HCT116 (cell line): ENCODE measurements at regions not wholly inside any gene's neighbourhood (a gene's known extent, or its start where the extent isn't known, plus 50 kb on each side); places are given as distances from the start of the nearest gene placed in this dataset.

Experiments used
- ATAC-seq: fragments of 200-7000 bp; cut with Tn5 transposase; 2 replicates; pipeline ENCODE4 v1.9.1; 2020; ENCODE audit warnings: mild to moderate bottlenecking, moderate library complexity
- BruUV-seq: library from RNA; stranded (reverse); fragments of 400-500 nt; replicated peaks from 2 replicates; lab custom pipeline; 2021; lab: Mats Ljungman, UMichigan
- CTCF ChIA-PET: fragments of 300-600 bp; sonication (Branson Sonifier 250); formaldehyde crosslinking; loops from one replicate; lab custom pipeline; 2021; ENCODE audit warnings: antibody characterized with exemption; lab: Charles Lee
- POLR2A ChIA-PET: fragments of 300-600, 350-600 bp; sonication (Branson Sonifier 250); formaldehyde crosslinking; loops from one replicate; lab custom pipeline; 2021; ENCODE audit warnings: antibody characterized with exemption; lab: Charles Lee
- RAD21 ChIA-PET, 2 experiments: fragments of 300-600 bp; sonication (Branson Sonifier 250); formaldehyde crosslinking; loops; one replicate each; lab custom pipeline; 2023; ENCODE audit warnings: low total read pairs in 2 of 2; ENCODE audit not compliant: uncharacterized antibody in 2 of 2, unreplicated experiment in 2 of 2, low non-redundant PET in 1 of 2; lab: Charles Lee
- DNase-seq: peaks from one replicate; pipeline ENCODE4 v3.0.0-alpha.2; 2010; ENCODE audit warnings: low read depth, low spot score
- H2AFZ ChIP-seq: fragments of 200-600 bp; shearing (Covaris generic), sonication (generic); 2 replicates; pipeline ENCODE4 v1.6.1; 2017; ENCODE audit warnings: low read depth, mixed run types, mixed read lengths, antibody characterized with exemption, low read length; ENCODE audit not compliant: poor library complexity, severe bottlenecking
- H3K27ac ChIP-seq: 2 replicates; pipeline ENCODE4 v1.5.1; 2012; ENCODE audit warnings: low read depth, low read length
- H3K27me3 ChIP-seq: fragments of 200-600 bp; sonication (generic); 2 replicates; pipeline ENCODE4 v1.6.1; 2016; ENCODE audit warnings: mixed run types, low read length, mixed read lengths; ENCODE audit not compliant: insufficient read depth
- H3K36me3 ChIP-seq, 2 experiments: fragments of 200-500 bp in 1 of 2; fragments of 200-600 bp in 1 of 2; sonication (Bioruptor generic) in 1 of 2; sonication (generic) in 1 of 2; 2 replicates each; pipeline versions ENCODE4 v1.5.1 to v1.6.1; 2014 to 2016; ENCODE audit warnings: low read length in 2 of 2, inconsistent platforms in 1 of 2, mixed read lengths in 1 of 2, mixed run types in 1 of 2; ENCODE audit not compliant: insufficient read depth in 2 of 2, control insufficient read depth in 1 of 2
- H3K4me1 ChIP-seq, 2 experiments: fragments of 200-600 bp in 1 of 2; sonication (generic) in 1 of 2; 2 replicates each; pipeline versions ENCODE4 v1.5.1 to v1.6.1; 2012 to 2017; ENCODE audit warnings: low read length in 2 of 2, inconsistent platforms in 1 of 2, mild to moderate bottlenecking in 1 of 2, mixed read lengths in 1 of 2, mixed run types in 1 of 2, moderate library complexity in 1 of 2; ENCODE audit not compliant: insufficient read depth in 2 of 2, control insufficient read depth in 1 of 2
- H3K4me2 ChIP-seq: fragments of 200-600 bp; sonication (generic); 2 replicates; pipeline ENCODE4 v1.6.1; 2017; ENCODE audit warnings: mixed run types, low read length, mixed read lengths
- H3K4me3 ChIP-seq, 2 experiments: fragments of 200-600 bp in 1 of 2; sonication (generic) in 1 of 2; replicated peaks in 1 of 2; 2 replicates each; pipeline ENCODE4 v1.5.1; 2011 to 2016; ENCODE audit warnings: low read length in 2 of 2, control low read depth in 1 of 2, low read depth in 1 of 2, mild to moderate bottlenecking in 1 of 2, mixed read lengths in 1 of 2, mixed run types in 1 of 2
- H3K79me2 ChIP-seq: fragments of 200-600 bp; sonication (generic); 2 replicates; pipeline ENCODE4 v1.6.1; 2017; ENCODE audit warnings: mild to moderate bottlenecking, mixed run types, low read length, moderate library complexity, mixed read lengths; ENCODE audit not compliant: insufficient read depth
- H3K9ac ChIP-seq: fragments of 200-600 bp; sonication (generic); 2 replicates; pipeline ENCODE4 v1.6.1; 2016; ENCODE audit warnings: low read length, mixed read lengths
- H3K9me2 ChIP-seq: fragments of 200-600 bp; sonication (generic), shearing (Covaris generic); 2 replicates; pipeline ENCODE4 v1.6.1; 2017; ENCODE audit warnings: mixed run types, mild to moderate bottlenecking, moderate library complexity; ENCODE audit not compliant: insufficient read depth
- H3K9me3 ChIP-seq, 2 experiments: fragments of 200-500 bp in 1 of 2; fragments of 200-600 bp in 1 of 2; sonication (Bioruptor generic) in 1 of 2; sonication (generic) in 1 of 2; 2 replicates each; pipeline ENCODE4 v1.6.1; 2014 to 2017; ENCODE audit warnings: low read length in 2 of 2, mixed read lengths in 2 of 2, inconsistent platforms in 1 of 2, low read depth in 1 of 2, mild to moderate bottlenecking in 1 of 2, mixed run types in 1 of 2, moderate library complexity in 1 of 2; ENCODE audit not compliant: control insufficient read depth in 1 of 2, insufficient read depth in 1 of 2
- H4K20me1 ChIP-seq: fragments of 200-600 bp; sonication (generic), shearing (Covaris generic); 2 replicates; pipeline ENCODE4 v1.6.1; 2017; ENCODE audit warnings: mixed run types, mild to moderate bottlenecking, moderate library complexity; ENCODE audit not compliant: insufficient read depth
- ATF3 ChIP-seq: IDR thresholded peaks from 2 replicates; pipeline ENCODE4 v1.6.1; 2012
- EZH2 ChIP-seq: fragments of 200-600 bp; sonication (generic); IDR thresholded peaks from 2 replicates; pipeline ENCODE4 v1.6.1; 2017; ENCODE audit warnings: antibody characterized with exemption, mixed run types
- EZH2phosphoT487 ChIP-seq: fragments of 200-600 bp; IDR thresholded peaks from 2 replicates; pipeline ENCODE4 v1.6.1; 2018; ENCODE audit warnings: antibody characterized with exemption, borderline replicate concordance
- FOSL1 ChIP-seq: IDR thresholded peaks from 2 replicates; pipeline ENCODE4 v1.6.1; 2012; ENCODE audit warnings: low read depth
- JUND ChIP-seq: IDR thresholded peaks from 2 replicates; pipeline ENCODE4 v1.6.1; 2012
- MAX ChIP-seq: IDR thresholded peaks from 2 replicates; pipeline ENCODE4 v1.6.1; 2012
- POLR2A ChIP-seq: IDR thresholded peaks from 2 replicates; pipeline ENCODE4 v1.7.0; 2011; ENCODE audit warnings: borderline replicate concordance; ENCODE audit not compliant: insufficient read depth, insufficient read length; ENCODE audit errors: extremely low read depth
- SRF ChIP-seq: IDR thresholded peaks from 2 replicates; pipeline ENCODE4 v1.6.1; 2012; ENCODE audit warnings: low read depth
- TCF7L2 ChIP-seq: IDR thresholded peaks from 2 replicates; pipeline ENCODE4 v1.7.0; 2011; ENCODE audit warnings: borderline replicate concordance, inconsistent platforms; ENCODE audit not compliant: insufficient read depth, insufficient read length; ENCODE audit errors: extremely low read depth
- YY1 ChIP-seq: IDR thresholded peaks from 2 replicates; pipeline ENCODE4 v1.6.1; 2011; ENCODE audit warnings: low read length, low read depth, moderate library complexity, mild to moderate bottlenecking; ENCODE audit not compliant: insufficient replicate concordance; ENCODE audit errors: extremely low read depth
- ZBTB33 ChIP-seq: IDR thresholded peaks from 2 replicates; pipeline ENCODE4 v1.6.1; 2011; ENCODE audit warnings: mild to moderate bottlenecking, low read length, moderate library complexity; ENCODE audit not compliant: insufficient replicate concordance; ENCODE audit errors: extremely low read depth
- ZFX ChIP-seq: fragments of 450-650 bp; IDR thresholded peaks from 2 replicates; pipeline ENCODE4 v1.6.1; 2017
- ZNF274 ChIP-seq: fragments of 200-500 bp; sonication (Bioruptor generic); IDR thresholded peaks from 2 replicates; pipeline ENCODE4 v1.6.1; 2014; ENCODE audit warnings: mild to moderate bottlenecking, low read depth, low read length, inconsistent platforms
- intact Hi-C: fragments of 100-400 bp; cut with micrococcal nuclease; formaldehyde crosslinking; loops from 2 replicates; pipeline ENCODE4 v1.10.0; 2022

GRCh38 chr4:13710246-13710885 is 82.8 kb upstream of the BOD1L1 start:
- Histone ChIP-seq H3K27ac (no peak overlapping the region), H3K9me3 (no peaks in the 10 kb centered on the region), H3K27me3 (no peaks in the 10 kb centered on the region), H3K79me2 (no peaks in the 10 kb centered on the region), H3K4me2 (no peak overlapping the region), H3K9ac (no peak overlapping the region), H3K9me2 (no peaks in the 10 kb centered on the region), H3K36me3 (no peaks in the 10 kb centered on the region), H2AFZ (no peak overlapping the region), H3K4me1 (no peaks in the 10 kb centered on the region), H3K4me3 (no peak overlapping the region), H4K20me1 (no peaks in the 10 kb centered on the region)
- intact Hi-C loops, result no loop called here
- ATAC-seq, result no peak
- CTCF ChIA-PET, result no interaction called here
- no TSS peak for BruUV-seq
- RAD21 ChIA-PET, result no interaction called here
- DNase-seq, result no peak
- no peak for TF ChIP-seq ZBTB33
- TF ChIP-seq MAX, result no peak
- TF ChIP-seq ZNF274, result no peak
- TF ChIP-seq EZH2phosphoT487, result no peak
- POLR2A ChIA-PET, result no interaction called here

GRCh38 chr4:13711233-13711785 is 83.8 kb upstream of the BOD1L1 start:
- POLR2A ChIA-PET, result no interaction called here
- intact Hi-C loops, result no loop called here
- no peaks in the 10 kb centered on the region for H4K20me1 ChIP-seq
- ATAC-seq (no peak), DNase-seq (no peak)
- no peak overlapping the region for H3K9ac ChIP-seq
- no peaks in the 10 kb centered on the region for H3K27me3 ChIP-seq
- H3K4me3 ChIP-seq, result no peak overlapping the region
- CTCF ChIA-PET, result no interaction called here
- RAD21 ChIA-PET, result no interaction called here
- H3K79me2 ChIP-seq, result no peaks in the 10 kb centered on the region
- no peak overlapping the region for H3K4me2 ChIP-seq
- H3K9me2 ChIP-seq, result no peaks in the 10 kb centered on the region
- no peak overlapping the region for H2AFZ ChIP-seq
- no peak overlapping the region for H3K27ac ChIP-seq
- no TSS peak for BruUV-seq
- no peaks in the 10 kb centered on the region for H3K4me1 ChIP-seq
- no peaks in the 10 kb centered on the region for H3K36me3 ChIP-seq
- no peaks in the 10 kb centered on the region for H3K9me3 ChIP-seq
- TF ChIP-seq ZFX (no peak), ZBTB33 (no peak), ATF3 (no peak), MAX (no peak), TCF7L2 (no peak), POLR2A (no peak), JUND (no peak), EZH2 (no peak), FOSL1 (no peak), SRF (no peak), YY1 (no peak)
